OCI-LY7 (cell line): ENCODE measurements at regions not wholly inside any gene's neighbourhood (a gene's known extent, or its start where the extent isn't known, plus 50 kb on each side); places are given as distances from the start of the nearest gene placed in this dataset.

ENCODE experiments used
- BruUV-seq: library from RNA; stranded (reverse); fragments of 400-500 nt; replicated peaks from 2 replicates; lab custom pipeline; 2021; lab: Mats Ljungman, UMichigan
- CTCF ChIA-PET: fragments of 300-600 bp; sonication (Branson Sonifier 250); formaldehyde crosslinking; loops from one replicate; lab custom pipeline; 2022; ENCODE audit warnings: antibody characterized with exemption; ENCODE audit not compliant: unreplicated experiment; lab: Charles Lee
- POLR2A ChIA-PET: fragments of 300-600 bp; sonication (Branson Sonifier 250); formaldehyde crosslinking; loops from one replicate; lab custom pipeline; 2022; ENCODE audit warnings: antibody characterized with exemption; lab: Charles Lee
- DNase-seq: peaks from one replicate; pipeline ENCODE4 v3.0.0-alpha.2; 2015; ENCODE audit warnings: low spot score
- H2AFZ ChIP-seq: fragments of 200-600 bp; sonication (generic), shearing (Covaris generic); 2 replicates; pipeline ENCODE4 v1.6.1; 2014; ENCODE audit warnings: mild to moderate bottlenecking, antibody characterized with exemption, low read length, moderate library complexity
- H3K27ac ChIP-seq: fragments of 200-600 bp; sonication (generic); 2 replicates; pipeline ENCODE4 v1.5.1; 2014; ENCODE audit warnings: mixed run types, low read depth, mild to moderate bottlenecking, moderate library complexity, low read length, inconsistent platforms; ENCODE audit not compliant: poor library complexity, severe bottlenecking
- H3K36me3 ChIP-seq: fragments of 200-600 bp; sonication (generic); 2 replicates; pipeline ENCODE4 v1.6.1; 2014; ENCODE audit warnings: mild to moderate bottlenecking, antibody characterized with exemption, low read length, moderate library complexity, mixed read lengths; ENCODE audit not compliant: insufficient read depth
- H3K4me1 ChIP-seq: fragments of 200-600 bp; sonication (generic); 2 replicates; pipeline ENCODE4 v1.5.1; 2014; ENCODE audit warnings: mild to moderate bottlenecking, low read length; ENCODE audit not compliant: insufficient read depth, poor library complexity, severe bottlenecking
- H3K4me2 ChIP-seq: fragments of 200-600 bp; sonication (generic); 2 replicates; pipeline ENCODE4 v1.6.1; 2014; ENCODE audit warnings: mild to moderate bottlenecking, low read length
- H3K4me3 ChIP-seq: fragments of 200-600 bp; sonication (generic); 2 replicates; pipeline ENCODE4 v1.5.1; 2014; ENCODE audit warnings: mild to moderate bottlenecking, low read depth, low read length; ENCODE audit not compliant: poor library complexity, severe bottlenecking
- H3K79me2 ChIP-seq: fragments of 200-600 bp; sonication (generic); 2 replicates; pipeline ENCODE4 v1.6.1; 2016; ENCODE audit warnings: low read depth, mild to moderate bottlenecking, low read length, moderate library complexity, mixed read lengths; ENCODE audit not compliant: insufficient read depth
- H3K9me2 ChIP-seq: fragments of 200-600 bp; sonication (generic); 2 replicates; pipeline ENCODE4 v1.6.1; 2016; ENCODE audit warnings: mild to moderate bottlenecking, low read length, mixed read lengths; ENCODE audit not compliant: insufficient read depth
- H3K9me3 ChIP-seq: fragments of 200-600 bp; sonication (generic); 2 replicates; pipeline ENCODE4 v1.6.1; 2014; ENCODE audit warnings: mild to moderate bottlenecking, mixed run types, low read length, mixed read lengths
- H4K20me1 ChIP-seq: fragments of 200-600 bp; sonication (generic); 2 replicates; pipeline ENCODE4 v1.6.1; 2014; ENCODE audit warnings: mild to moderate bottlenecking, antibody characterized with exemption, low read length, moderate library complexity, mixed read lengths; ENCODE audit not compliant: insufficient read depth
- EZH2phosphoT487 ChIP-seq: fragments of 200-600 bp; sonication (generic); IDR thresholded peaks from 2 replicates; pipeline ENCODE4 v1.6.1; 2018; ENCODE audit warnings: low read depth, borderline replicate concordance, mild to moderate bottlenecking, mixed run types, antibody characterized with exemption, low read length, moderate library complexity, mixed read lengths
- intact Hi-C: fragments of 100-400 bp; cut with micrococcal nuclease; formaldehyde crosslinking; loops from one replicate; pipeline ENCODE4 v1.10.0; 2022; ENCODE audit not compliant: unreplicated experiment
- TF ChIP-seq, protein P1 (sequence below): fragments of 200-600 bp; sonication (generic); conservative IDR thresholded peaks from 2 replicates; pipeline ENCODE4 v1.5.1; 2014; ENCODE audit warnings: mild to moderate bottlenecking, antibody characterized with exemption, low read length, moderate library complexity, mixed read lengths

DNA sequence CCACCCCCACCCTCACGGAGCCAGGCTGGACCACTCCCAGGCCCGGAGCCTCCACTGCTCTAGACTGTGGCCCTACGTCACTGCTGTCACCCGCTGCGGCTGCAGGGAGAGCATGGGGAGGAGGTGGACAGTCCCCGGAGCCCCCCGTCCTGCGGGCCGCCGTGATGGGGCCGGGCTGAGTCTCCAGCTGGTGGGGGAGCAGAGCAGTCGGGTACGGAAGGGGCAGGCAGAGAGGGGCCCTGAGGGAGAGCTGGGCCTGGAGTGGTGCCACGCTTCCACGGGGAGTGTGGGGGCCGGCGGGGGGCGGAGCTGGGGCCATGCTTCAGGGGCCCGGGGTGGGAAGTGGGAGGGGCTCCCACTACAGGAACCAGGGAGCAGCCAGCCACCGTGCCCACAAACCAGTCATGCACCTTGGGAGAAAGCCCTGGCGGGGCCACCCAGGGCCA lies 98.9 kb upstream of the KCNK1 start:
- CTCF ChIA-PET, result no interaction called here
- no TSS peak for BruUV-seq
- Histone ChIP-seq H3K4me2 (no peak overlapping the region), H3K9me3 (no peaks in the 10 kb centered on the region), H4K20me1 (no peaks in the 10 kb centered on the region), H2AFZ (no peak overlapping the region), H3K27ac (no peak overlapping the region), H3K4me1 (no peaks in the 10 kb centered on the region), H3K4me3 (no peak overlapping the region), H3K79me2 (no peaks in the 10 kb centered on the region), H3K9me2 (no peaks in the 10 kb centered on the region), H3K36me3 (no peaks in the 10 kb centered on the region)
- TF ChIP-seq, protein P1, sequence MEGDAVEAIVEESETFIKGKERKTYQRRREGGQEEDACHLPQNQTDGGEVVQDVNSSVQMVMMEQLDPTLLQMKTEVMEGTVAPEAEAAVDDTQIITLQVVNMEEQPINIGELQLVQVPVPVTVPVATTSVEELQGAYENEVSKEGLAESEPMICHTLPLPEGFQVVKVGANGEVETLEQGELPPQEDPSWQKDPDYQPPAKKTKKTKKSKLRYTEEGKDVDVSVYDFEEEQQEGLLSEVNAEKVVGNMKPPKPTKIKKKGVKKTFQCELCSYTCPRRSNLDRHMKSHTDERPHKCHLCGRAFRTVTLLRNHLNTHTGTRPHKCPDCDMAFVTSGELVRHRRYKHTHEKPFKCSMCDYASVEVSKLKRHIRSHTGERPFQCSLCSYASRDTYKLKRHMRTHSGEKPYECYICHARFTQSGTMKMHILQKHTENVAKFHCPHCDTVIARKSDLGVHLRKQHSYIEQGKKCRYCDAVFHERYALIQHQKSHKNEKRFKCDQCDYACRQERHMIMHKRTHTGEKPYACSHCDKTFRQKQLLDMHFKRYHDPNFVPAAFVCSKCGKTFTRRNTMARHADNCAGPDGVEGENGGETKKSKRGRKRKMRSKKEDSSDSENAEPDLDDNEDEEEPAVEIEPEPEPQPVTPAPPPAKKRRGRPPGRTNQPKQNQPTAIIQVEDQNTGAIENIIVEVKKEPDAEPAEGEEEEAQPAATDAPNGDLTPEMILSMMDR, result no peak
- TF ChIP-seq EZH2phosphoT487, result no peak
- no peak for DNase-seq
- POLR2A ChIA-PET, result no interaction called here
- intact Hi-C loops, result no loop called here

DNA sequence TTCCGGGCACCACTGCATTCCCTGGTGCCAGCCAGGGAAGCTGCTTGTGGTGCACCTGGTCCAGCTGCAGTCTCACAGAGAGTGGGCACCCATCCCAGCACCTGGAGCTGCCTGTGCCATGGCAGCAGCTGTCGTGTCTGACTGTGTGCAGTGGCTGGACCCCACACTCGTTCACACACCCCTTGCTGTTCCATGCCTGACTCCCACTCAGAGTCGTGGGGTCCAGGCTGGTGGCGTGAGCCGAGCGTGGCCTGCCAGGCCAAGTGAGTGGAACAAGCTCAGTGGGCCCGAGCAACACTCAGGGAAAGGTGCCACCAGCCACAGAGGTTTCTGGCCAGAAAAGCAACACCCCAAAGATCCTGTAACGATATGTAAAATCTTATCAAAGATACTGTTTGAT lies 97.2 kb upstream of the KCNK1 start:
- Histone ChIP-seq H3K4me1 (no peaks in the 10 kb centered on the region), H3K36me3 (no peaks in the 10 kb centered on the region), H2AFZ (no peak overlapping the region), H3K9me3 (no peaks in the 10 kb centered on the region), H3K27ac (no peak overlapping the region), H4K20me1 (no peaks in the 10 kb centered on the region), H3K4me3 (no peak overlapping the region), H3K79me2 (no peaks in the 10 kb centered on the region), H3K9me2 (no peaks in the 10 kb centered on the region), H3K4me2 (no peak overlapping the region)
- intact Hi-C loops, result no loop called here
- ChIA-PET CTCF (no interaction called here), POLR2A (interaction anchor here (0.6 kb wide), 1 partner anchor 186 kb away, joined by 3 read pairs; no protein-coding TSS in a partner anchor)
- DNase-seq, result no peak
- TF ChIP-seq, protein P1, result no peak
- TF ChIP-seq EZH2phosphoT487, result no peak
- no TSS peak for BruUV-seq

DNA sequence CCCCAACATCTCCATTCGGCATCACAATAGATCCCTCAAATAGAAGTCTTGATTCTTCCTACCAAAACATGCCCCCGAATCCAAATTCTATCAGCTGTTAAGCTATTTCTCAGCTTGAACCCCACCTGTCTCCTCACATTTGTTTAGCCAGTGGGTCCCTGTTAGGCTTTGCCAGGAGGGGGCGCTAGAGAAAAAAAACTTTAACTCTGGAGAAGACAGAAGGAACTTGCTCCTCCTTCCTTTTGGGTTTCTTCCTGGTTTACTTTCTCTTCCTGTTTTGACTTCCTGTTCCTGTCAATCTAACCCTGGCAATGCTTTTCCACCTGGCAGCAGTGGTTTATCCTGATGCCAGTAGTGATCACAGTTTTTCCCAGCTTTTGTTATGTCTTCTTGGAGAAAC lies 95.6 kb upstream of the KCNK1 start:
- intact Hi-C loops, result no loop called here
- ChIA-PET POLR2A (no interaction called here), CTCF (no interaction called here)
- TF ChIP-seq, protein P1, result peak; percentile 83
- TF ChIP-seq EZH2phosphoT487, result no peak
- H3K4me3 ChIP-seq, result no peak overlapping the region
- H3K9me3 ChIP-seq, result no peaks in the 10 kb centered on the region
- no peak overlapping the region for H2AFZ ChIP-seq
- DNase-seq, result peak; percentile 17
- no peaks in the 10 kb centered on the region for H4K20me1 ChIP-seq
- H3K4me2 ChIP-seq, result no peak overlapping the region
- H3K9me2 ChIP-seq, result no peaks in the 10 kb centered on the region
- H3K4me1 ChIP-seq, result no peaks in the 10 kb centered on the region
- BruUV-seq, result no TSS peak
- H3K36me3 ChIP-seq, result no peaks in the 10 kb centered on the region
- H3K79me2 ChIP-seq, result no peaks in the 10 kb centered on the region
- no peak overlapping the region for H3K27ac ChIP-seq
